ENCODE measurements at regions not wholly inside any gene's neighbourhood (a gene's known extent, or its start where the extent isn't known, plus 50 kb on each side); places are given as distances from the start of the nearest gene placed in this dataset.

DNA sequence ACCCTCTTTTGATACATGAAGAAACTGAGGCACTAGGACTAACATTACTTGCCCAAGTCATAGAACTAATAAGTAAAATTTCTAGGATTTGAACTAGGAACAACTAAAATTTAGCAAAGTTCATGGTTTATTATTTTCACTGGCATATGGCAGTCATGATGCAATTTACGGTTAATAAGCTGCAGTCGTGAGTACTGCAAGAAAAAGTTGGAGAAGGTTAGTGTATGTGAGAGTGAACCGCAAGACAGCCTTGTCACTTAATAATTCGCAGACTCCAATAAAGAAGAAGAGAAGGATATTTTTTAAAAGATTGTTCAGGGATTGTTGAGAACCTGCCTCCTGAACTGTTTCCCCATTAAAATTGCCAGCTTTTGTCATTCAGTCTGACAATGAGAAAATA lies 663.4 kb upstream of the TENM4 start (continued):
- TF ChIP-seq GTF2F1 (IDR thresholded peaks at IDR 0.05; ENCODE audit: borderline replicate concordance, low read depth, low read length) = no peak
- no peak for TF ChIP-seq MAFK (IDR thresholded peaks at IDR 0.05; ENCODE audit: low read depth, low read length)
- no peak for TF ChIP-seq KDM4A (IDR thresholded peaks at IDR 0.05; ENCODE audit: low read depth, low read length, severe bottlenecking)
- no peak for TF ChIP-seq NANOG (IDR thresholded peaks at IDR 0.05; ENCODE audit: insufficient read depth, low read depth, low read length, poor library complexity, severe bottlenecking)

Data from H1 (cell line).